Endothelial cell of umbilical vein (primary cell): ENCODE measurements at regions not wholly inside any gene's neighbourhood (a gene's known extent, or its start where the extent isn't known, plus 50 kb on each side); places are given as distances from the start of the nearest gene placed in this dataset.

Source experiments
- BruUV-seq: library from RNA; stranded (reverse); fragments of 400-500 nt; replicated peaks from 2 replicates; lab custom pipeline; 2021; lab: Mats Ljungman, UMichigan
- CTCF ChIA-PET: fragments of 300-600, 350-600 bp; sonication (Branson Sonifier 250); formaldehyde crosslinking; loops from one replicate; lab custom pipeline; 2021; ENCODE audit warnings: antibody characterized with exemption, inconsistent platforms; lab: Charles Lee
- POLR2A ChIA-PET: fragments of 300-600, 350-600 bp; sonication (Branson Sonifier 250); formaldehyde crosslinking; loops from one replicate; lab custom pipeline; 2021; ENCODE audit warnings: antibody characterized with exemption, inconsistent platforms; lab: Charles Lee
- DNase-seq: peaks from one replicate; pipeline ENCODE4 v3.0.0-alpha.2; 2011; ENCODE audit warnings: low read depth, low spot score
- FAIRE-seq: peaks from 2 replicates; lab custom pipeline; 2011; peaks lifted over from hg19 to GRCh38; lab: Jason Lieb, UNC
- H2AFZ ChIP-seq: 2 replicates; pipeline ENCODE4 v1.6.0; 2012; ENCODE audit warnings: low read depth, low read length, control low read depth, inconsistent platforms
- H3K27ac ChIP-seq: 2 replicates; pipeline ENCODE4 v1.5.1; 2011; ENCODE audit warnings: low read depth, mild to moderate bottlenecking, control low read depth, low read length, moderate library complexity; ENCODE audit not compliant: insufficient read depth
- H3K27me3 ChIP-seq, 2 experiments: 2 replicates each; pipeline versions ENCODE4 v1.6.0 to v1.6.1; 2011; ENCODE audit warnings: low read length in 2 of 2, mixed read lengths in 1 of 2; ENCODE audit not compliant: control insufficient read depth in 2 of 2, insufficient read depth in 2 of 2
- H3K36me3 ChIP-seq, 2 experiments: 2 replicates in 1 of 2; 3 replicates in 1 of 2; pipeline ENCODE4 v1.5.1; 2011; ENCODE audit warnings: low read length in 2 of 2, mild to moderate bottlenecking in 1 of 2, moderate library complexity in 1 of 2; ENCODE audit not compliant: control insufficient read depth in 2 of 2, insufficient read depth in 2 of 2; ENCODE audit errors: extremely low read depth in 1 of 2
- H3K4me1 ChIP-seq: 3 replicates; pipeline ENCODE4 v1.5.1; 2011; ENCODE audit warnings: mild to moderate bottlenecking, low read length; ENCODE audit not compliant: control insufficient read depth, insufficient read depth; ENCODE audit errors: extremely low read depth
- H3K4me2 ChIP-seq: 2 replicates; pipeline ENCODE4 v1.6.1; 2011; ENCODE audit warnings: low read length, control low read depth, mixed read lengths; ENCODE audit not compliant: insufficient read depth
- H3K4me3 ChIP-seq, 3 experiments: fragments of 200-600 bp in 1 of 3; sonication (generic), shearing (Covaris generic) in 1 of 3; replicated peaks in 1 of 3; 2 replicates each; pipeline ENCODE4 v1.5.1; 2011 to 2016; ENCODE audit warnings: control low read depth in 3 of 3, low read length in 3 of 3, mild to moderate bottlenecking in 2 of 3, inconsistent platforms in 1 of 3, low read depth in 1 of 3, moderate library complexity in 1 of 3; ENCODE audit not compliant: insufficient read depth in 1 of 3
- H3K79me2 ChIP-seq: 2 replicates; pipeline ENCODE4 v1.6.0; 2012; ENCODE audit warnings: low read length, inconsistent platforms; ENCODE audit not compliant: control insufficient read depth, insufficient read depth
- H3K9ac ChIP-seq: replicated peaks from 2 replicates; pipeline ENCODE3; 2011; ENCODE audit warnings: low read length, control low read depth; ENCODE audit not compliant: insufficient read depth; ENCODE audit errors: extremely low read depth
- H3K9me1 ChIP-seq: replicated peaks from 3 replicates; pipeline ENCODE4 v1.6.0; 2011; ENCODE audit warnings: mild to moderate bottlenecking, low read length; ENCODE audit not compliant: control insufficient read depth, insufficient read depth; ENCODE audit errors: extremely low read depth
- H3K9me3 ChIP-seq: replicated peaks from 2 replicates; pipeline ENCODE4 v1.5.1; 2012; ENCODE audit warnings: low read length, inconsistent platforms; ENCODE audit not compliant: control insufficient read depth, insufficient read depth
- H4K20me1 ChIP-seq: replicated peaks from 2 replicates; pipeline ENCODE3; 2011; ENCODE audit warnings: mild to moderate bottlenecking, low read length; ENCODE audit not compliant: control insufficient read depth, insufficient read depth; ENCODE audit errors: extremely low read depth
- EZH2 ChIP-seq: IDR thresholded peaks from 2 replicates; pipeline ENCODE4 v1.6.1; 2012; ENCODE audit warnings: borderline replicate concordance, low read depth, mild to moderate bottlenecking, moderate library complexity, low read length, inconsistent platforms; ENCODE audit not compliant: severe bottlenecking
- FOS ChIP-seq: IDR thresholded peaks from 2 replicates; pipeline ENCODE4 v1.6.1; 2011; ENCODE audit warnings: mild to moderate bottlenecking, low read length, moderate library complexity, borderline replicate concordance; ENCODE audit not compliant: insufficient read depth
- GATA2 ChIP-seq: IDR thresholded peaks from 2 replicates; pipeline ENCODE4 v1.7.0; 2011; ENCODE audit warnings: low read depth, mild to moderate bottlenecking, moderate library complexity, mixed read lengths, low read length; ENCODE audit not compliant: insufficient read length, insufficient read depth
- JUN ChIP-seq: IDR thresholded peaks from 2 replicates; pipeline ENCODE4 v1.6.1; 2011; ENCODE audit warnings: borderline replicate concordance, low read depth; ENCODE audit not compliant: insufficient read length, insufficient read depth
- MYC ChIP-seq: IDR thresholded peaks from one replicate; pipeline ENCODE4 v1.6.1; 2011; ENCODE audit warnings: mild to moderate bottlenecking, low read depth, low read length
- POLR2A ChIP-seq: IDR thresholded peaks from 2 replicates; pipeline ENCODE4 v1.6.1; 2012; ENCODE audit warnings: low read depth, mild to moderate bottlenecking, control low read depth, low read length
- POLR2AphosphoS5 ChIP-seq: IDR thresholded peaks from 2 replicates; pipeline ENCODE4 v1.6.1; 2012; ENCODE audit warnings: low read depth, mild to moderate bottlenecking, control low read depth, low read length, moderate library complexity; ENCODE audit not compliant: insufficient read depth
- dilution Hi-C: fragments of 300-500 bp; cut with MboI; formaldehyde crosslinking; loops from one replicate; pipeline ENCODE4 v1.15.0; 2019; ENCODE audit warnings: low sequenced_read_pairs; ENCODE audit not compliant: extremely low pct_ligation_motif_present
- intact Hi-C: fragments of 100-400 bp; cut with micrococcal nuclease; formaldehyde crosslinking; loops from one replicate; pipeline ENCODE4 v1.10.0; 2022
- TF ChIP-seq, protein P1 (sequence below), 2 donors: IDR thresholded peaks; 1 replicate in 1 of 2; 2 replicates in 1 of 2; pipeline ENCODE4 v1.5.1; 2011; ENCODE audit warnings: low read length in 2 of 2, mild to moderate bottlenecking in 2 of 2, moderate library complexity in 2 of 2, control low read depth in 1 of 2, inconsistent platforms in 1 of 2, low read depth in 1 of 2; ENCODE audit not compliant: insufficient read depth in 1 of 2; ENCODE audit errors: extremely low read depth in 1 of 2

DNA sequence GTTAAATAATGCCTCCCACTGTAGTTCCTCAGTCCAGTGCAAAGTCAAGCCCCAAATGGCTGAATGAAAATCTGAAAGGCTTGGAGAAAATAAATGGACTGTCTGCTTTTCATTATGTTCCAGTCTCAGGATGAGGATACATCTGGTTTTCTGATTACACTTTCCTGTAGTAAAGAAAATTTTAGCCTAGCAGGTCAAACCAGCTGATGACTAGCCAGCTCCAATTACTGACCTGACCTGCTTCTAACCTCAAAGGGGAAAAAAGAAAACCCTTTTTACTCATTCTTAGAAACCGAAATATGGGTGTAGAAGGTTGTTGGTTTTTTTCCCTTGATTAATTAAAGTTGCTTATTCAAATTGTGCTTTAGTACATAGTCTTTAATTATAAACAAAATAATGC is 418.4 kb downstream of the EFNB2 start:
- TF ChIP-seq EZH2: no peak
- TF ChIP-seq FOS: peak; percentile 51
- TF ChIP-seq JUN: peak; percentile 33
- peak; percentile 40 for TF ChIP-seq POLR2AphosphoS5
- peak; percentile 67 for TF ChIP-seq GATA2
- CTCF ChIA-PET: interaction anchor here (0.6 to 2.6 kb wide), 9 partner anchors 10 to 420 kb away, joined by 3 to 16 read pairs (median 5); no protein-coding TSS in a partner anchor
- dilution Hi-C loops: no loop called here
- no peaks in the 10 kb centered on the region for H4K20me1 ChIP-seq
- peak overlapping the region; percentile 74 for H3K27ac ChIP-seq
- FAIRE-seq (peak; percentile 56), DNase-seq (peak; percentile 93)
- H3K79me2 ChIP-seq: no peaks in the 10 kb centered on the region
- H3K9me1 ChIP-seq: no peaks in the 10 kb centered on the region
- intact Hi-C loops: loop anchor here (1.0 to 10.0 kb wide), 7 partner anchors 8 to 1158 kb away; no protein-coding TSS in a partner anchor
- H3K36me3 ChIP-seq: no peaks in the 10 kb centered on the region
- H3K4me2 ChIP-seq: peak overlapping the region; percentile 49
- no peaks in the 10 kb centered on the region for H3K27me3 ChIP-seq
- peak overlapping the region; percentile 25 for H3K9ac ChIP-seq
- H3K4me1 ChIP-seq: peaks cover 52% of the 10 kb centered on the region
- H3K4me3 ChIP-seq: no peak overlapping the region
- peak overlapping the region; percentile 26 for H2AFZ ChIP-seq
- POLR2A ChIA-PET: interaction anchor here (0.6 to 1.0 kb wide), 2 partner anchors 231 to 419 kb away, joined by 3 to 4 read pairs; partner anchors contain the start of gene EFNB2
- no peaks in the 10 kb centered on the region for H3K9me3 ChIP-seq
- BruUV-seq: no TSS peak

GRCh38 chr13:106115081-106115480 is 420.4 kb downstream of the EFNB2 start:
- Histone ChIP-seq H3K9me1 (no peaks in the 10 kb centered on the region), H3K27me3 (no peaks in the 10 kb centered on the region), H3K27ac (no peak overlapping the region), H3K9ac (no peak overlapping the region), H2AFZ (no peak overlapping the region), H4K20me1 (no peaks in the 10 kb centered on the region), H3K9me3 (no peaks in the 10 kb centered on the region), H3K4me3 (no peak overlapping the region), H3K4me2 (no peak overlapping the region), H3K79me2 (no peaks in the 10 kb centered on the region), H3K4me1 (peaks cover 42% of the 10 kb centered on the region), H3K36me3 (no peaks in the 10 kb centered on the region)
- DNase-seq (peak; percentile 32), FAIRE-seq (no peak)
- POLR2A ChIA-PET: no interaction called here
- CTCF ChIA-PET: interaction anchor here (1.1 to 2.6 kb wide), 2 partner anchors 10 to 28 kb away, joined by 4 to 16 read pairs; no protein-coding TSS in a partner anchor
- intact Hi-C loops (loop anchor here (5.0 to 10.0 kb wide), 4 partner anchors 260 to 1160 kb away; no protein-coding TSS in a partner anchor), dilution Hi-C loops (no loop called here)
- BruUV-seq: no TSS peak
- no peak for TF ChIP-seq JUN
- TF ChIP-seq GATA2: no peak
- TF ChIP-seq EZH2: no peak
- no peak for TF ChIP-seq MYC
- no peak for TF ChIP-seq POLR2A
- no peak for TF ChIP-seq FOS
- TF ChIP-seq, protein P1, sequence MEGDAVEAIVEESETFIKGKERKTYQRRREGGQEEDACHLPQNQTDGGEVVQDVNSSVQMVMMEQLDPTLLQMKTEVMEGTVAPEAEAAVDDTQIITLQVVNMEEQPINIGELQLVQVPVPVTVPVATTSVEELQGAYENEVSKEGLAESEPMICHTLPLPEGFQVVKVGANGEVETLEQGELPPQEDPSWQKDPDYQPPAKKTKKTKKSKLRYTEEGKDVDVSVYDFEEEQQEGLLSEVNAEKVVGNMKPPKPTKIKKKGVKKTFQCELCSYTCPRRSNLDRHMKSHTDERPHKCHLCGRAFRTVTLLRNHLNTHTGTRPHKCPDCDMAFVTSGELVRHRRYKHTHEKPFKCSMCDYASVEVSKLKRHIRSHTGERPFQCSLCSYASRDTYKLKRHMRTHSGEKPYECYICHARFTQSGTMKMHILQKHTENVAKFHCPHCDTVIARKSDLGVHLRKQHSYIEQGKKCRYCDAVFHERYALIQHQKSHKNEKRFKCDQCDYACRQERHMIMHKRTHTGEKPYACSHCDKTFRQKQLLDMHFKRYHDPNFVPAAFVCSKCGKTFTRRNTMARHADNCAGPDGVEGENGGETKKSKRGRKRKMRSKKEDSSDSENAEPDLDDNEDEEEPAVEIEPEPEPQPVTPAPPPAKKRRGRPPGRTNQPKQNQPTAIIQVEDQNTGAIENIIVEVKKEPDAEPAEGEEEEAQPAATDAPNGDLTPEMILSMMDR (IDR thresholded peaks at IDR 0.05; ENCODE audit: extremely low read depth in 1 of 2, insufficient read depth in 1 of 2, low read depth in 1 of 2, low read length in 2 of 2): no peak
- TF ChIP-seq POLR2AphosphoS5: no peak
